ENCODE measurements at regions not wholly inside any gene's neighbourhood (a gene's known extent, or its start where the extent isn't known, plus 50 kb on each side); places are given as distances from the start of the nearest gene placed in this dataset.

- DNase-seq (ENCODE audit: low read depth), result no peak
- in situ Hi-C loops (cut with HindIII; ENCODE audit: low sequenced_read_pairs), result no loop called here
Measured at GRCh38 chr5:17037751-17038150, 101.7 kb upstream of the MYO10 start.

DNA sequence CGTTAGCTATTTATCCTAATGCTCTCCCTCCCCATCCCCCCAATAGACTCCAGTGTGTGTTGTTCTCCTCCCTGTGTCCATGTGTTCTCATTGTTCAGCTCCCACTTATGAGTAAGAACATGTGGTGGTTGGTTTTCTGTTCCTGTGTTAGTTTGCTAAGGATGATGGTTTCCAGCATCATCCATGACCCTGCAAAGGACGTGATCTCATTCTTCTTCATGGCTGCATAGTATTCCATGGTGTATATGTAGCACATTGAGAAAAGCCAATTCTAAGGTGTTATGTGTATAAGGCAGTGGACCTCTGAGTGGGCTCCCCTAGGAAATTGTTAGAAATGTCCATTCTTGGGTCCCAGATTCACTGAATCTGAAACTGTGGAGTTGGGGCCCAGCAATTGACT lies 103.1 kb upstream of the MYO10 start:
- in situ Hi-C loops (cut with HindIII; ENCODE audit: low sequenced_read_pairs), result no loop called here
- no peak overlapping the region for H3K4me3 ChIP-seq (ENCODE audit: low read depth, low read length)
- no peak for DNase-seq (ENCODE audit: low read depth)
- TF ChIP-seq CTCF (IDR thresholded peaks at IDR 0.05; ENCODE audit: low read depth, low read length, missing control alignments), result no peak

More at GRCh38 chr5:17037751-17038150, 101.7 kb upstream of the MYO10 start:
- no peak for TF ChIP-seq CTCF (IDR thresholded peaks at IDR 0.05; ENCODE audit: low read depth, low read length, missing control alignments)
- H3K4me3 ChIP-seq (ENCODE audit: low read depth, low read length), result no peak overlapping the region

GRCh38 chr5:17042041-17042440 lies 106.0 kb upstream of the MYO10 start:
- in situ Hi-C loops (cut with HindIII; ENCODE audit: low sequenced_read_pairs), result no loop called here
- no peak overlapping the region for H3K4me3 ChIP-seq (ENCODE audit: low read depth, low read length)
- no peak for DNase-seq (ENCODE audit: low read depth)

GRCh38 chr5:17046320-17046719 lies 110.2 kb upstream of the MYO10 start:
- no peak overlapping the region for H3K4me3 ChIP-seq (ENCODE audit: low read depth, low read length)
- DNase-seq (ENCODE audit: low read depth), result no peak
- no peak for TF ChIP-seq CTCF (IDR thresholded peaks at IDR 0.05; ENCODE audit: low read depth, low read length, missing control alignments)
- in situ Hi-C loops (cut with HindIII; ENCODE audit: low sequenced_read_pairs), result no loop called here

More at GRCh38 chr5:17042041-17042440, 106.0 kb upstream of the MYO10 start:
- TF ChIP-seq CTCF (IDR thresholded peaks at IDR 0.05; ENCODE audit: low read depth, low read length, missing control alignments), result no peak

DNA sequence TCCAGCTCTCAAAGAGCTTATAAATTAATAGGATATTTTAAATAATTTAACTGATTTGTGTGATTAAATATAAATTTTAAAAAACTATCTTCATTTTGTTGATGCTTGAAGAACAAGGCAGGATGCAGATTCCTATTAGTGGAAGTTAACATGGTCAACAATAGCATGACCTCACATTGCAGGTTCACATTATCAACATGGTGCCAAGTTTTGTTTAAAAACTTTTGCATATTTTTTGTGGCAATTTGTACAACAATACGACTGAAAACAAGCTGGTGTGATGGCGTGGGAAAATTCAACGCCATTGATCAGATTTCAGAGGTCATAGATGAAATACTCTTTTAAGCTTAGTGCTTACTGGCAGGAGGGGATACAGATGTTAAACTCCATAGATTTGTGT lies 114.1 kb upstream of the MYO10 start:
- in situ Hi-C loops (cut with HindIII; ENCODE audit: low sequenced_read_pairs), result no loop called here
- TF ChIP-seq CTCF (IDR thresholded peaks at IDR 0.05; ENCODE audit: low read depth, low read length, missing control alignments), result no peak
- no peak for DNase-seq (ENCODE audit: low read depth)
- no peak overlapping the region for H3K4me3 ChIP-seq (ENCODE audit: low read depth, low read length)

- in situ Hi-C loops (cut with HindIII; ENCODE audit: low sequenced_read_pairs), result no loop called here
- no peak overlapping the region for H3K4me3 ChIP-seq (ENCODE audit: low read depth, low read length)
- DNase-seq (ENCODE audit: low read depth), result no peak
- TF ChIP-seq CTCF (IDR thresholded peaks at IDR 0.05; ENCODE audit: low read depth, low read length, missing control alignments), result no peak
Measured at GRCh38 chr5:17054911-17055310, 118.8 kb upstream of the MYO10 start.

DNA sequence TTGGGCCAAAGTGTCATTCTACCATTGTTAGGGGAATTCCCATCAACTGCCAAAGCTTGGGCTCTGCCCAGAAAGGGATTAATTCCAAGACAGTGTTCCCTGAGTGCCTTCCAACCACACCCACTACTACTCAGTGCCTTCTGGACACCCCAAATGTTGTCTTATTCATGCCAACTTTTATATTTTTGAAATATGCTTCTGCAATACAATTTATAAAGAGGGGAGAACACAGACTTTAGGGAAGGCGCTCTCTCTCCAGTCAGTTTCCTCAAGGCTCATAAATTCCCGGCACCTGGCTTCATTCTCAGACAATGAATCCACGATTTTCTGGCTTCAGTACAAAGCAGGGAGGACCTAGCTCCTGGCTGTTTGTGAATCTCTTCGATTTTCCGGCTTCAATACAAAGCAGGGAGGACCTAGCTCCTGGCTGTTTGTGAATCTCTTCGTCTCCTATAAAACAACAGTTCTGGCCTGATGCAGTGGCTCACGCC lies 120.1 kb upstream of the MYO10 start:
- DNase-seq (ENCODE audit: low read depth), result no peak
- TF ChIP-seq CTCF (IDR thresholded peaks at IDR 0.05; ENCODE audit: low read depth, low read length, missing control alignments), result no peak
- H3K4me3 ChIP-seq (ENCODE audit: low read depth, low read length), result no peak overlapping the region
- in situ Hi-C loops (cut with HindIII; ENCODE audit: low sequenced_read_pairs), result no loop called here

All from astrocyte of the cerebellum (primary cell).